ENCODE measurements at regions not wholly inside any gene's neighbourhood (a gene's known extent, or its start where the extent isn't known, plus 50 kb on each side); places are given as distances from the start of the nearest gene placed in this dataset.
A peak's percentile ranks its signal among the peaks of the same experiment; 100 is the strongest.

DNA sequence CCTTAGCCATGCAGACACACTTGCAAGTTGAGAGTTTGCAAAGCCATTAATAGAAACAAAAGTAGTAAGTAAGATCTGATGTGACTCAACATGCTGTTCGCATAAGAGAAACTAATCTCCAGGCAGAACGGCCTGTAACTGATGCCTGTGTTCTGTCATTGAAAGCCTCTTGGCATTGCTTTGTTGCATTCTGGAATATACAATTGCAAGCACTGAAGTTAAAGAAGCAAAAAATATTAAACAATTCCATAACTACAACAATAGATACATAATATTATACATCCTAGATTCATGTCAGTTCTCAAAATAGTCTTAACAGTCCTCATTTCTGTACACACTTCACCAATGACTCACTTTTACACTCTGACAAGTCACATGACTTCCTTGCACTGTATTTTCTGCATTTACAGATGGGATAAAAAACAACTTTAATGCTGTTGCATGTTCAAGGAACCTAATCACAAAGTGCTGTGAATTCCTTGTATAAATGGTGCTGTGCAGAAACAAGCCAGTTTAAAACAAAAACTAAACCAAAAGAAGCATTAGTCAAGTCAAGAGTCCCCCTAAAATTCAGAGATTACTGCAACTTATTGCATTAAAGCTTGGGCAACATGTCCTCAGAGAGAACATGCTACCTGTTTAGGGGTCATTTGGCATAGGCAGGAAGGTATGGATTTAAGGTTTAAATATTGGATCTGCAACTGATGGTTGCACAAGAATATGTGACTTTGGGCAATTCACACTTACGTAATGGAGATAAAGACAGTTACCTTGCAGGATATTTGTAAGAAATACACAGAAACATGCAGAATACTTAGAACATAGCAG, 79.5 kb upstream of the SERP2 start:
- DNase-seq = no peak

- no peak for DNase-seq
Observed at GRCh38 chr13:44294876-44295275, 78.7 kb upstream of the SERP2 start.

DNA sequence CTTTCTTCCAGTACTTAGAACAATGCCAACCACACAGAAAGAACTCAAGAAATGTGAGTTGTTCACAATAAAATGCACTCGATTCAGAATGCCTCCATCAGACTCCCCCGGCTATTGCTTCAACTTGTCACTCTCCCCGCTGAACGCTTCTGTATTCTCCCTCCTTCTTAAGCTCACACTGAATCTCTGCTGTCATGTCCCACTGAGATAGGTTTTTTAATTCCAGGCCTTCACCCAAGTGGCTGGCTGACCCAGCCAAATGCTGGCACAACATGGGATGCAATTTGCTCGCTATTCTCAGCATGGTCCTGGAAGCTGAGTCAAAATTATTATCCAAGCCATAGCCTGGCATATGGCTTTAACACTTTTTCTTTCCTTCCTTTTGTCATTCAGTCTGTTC, 76.8 kb upstream of the SERP2 start:
- no peak for DNase-seq

GRCh38 chr13:44298314-44298713, 75.3 kb upstream of the SERP2 start:
- no peak for DNase-seq

DNA sequence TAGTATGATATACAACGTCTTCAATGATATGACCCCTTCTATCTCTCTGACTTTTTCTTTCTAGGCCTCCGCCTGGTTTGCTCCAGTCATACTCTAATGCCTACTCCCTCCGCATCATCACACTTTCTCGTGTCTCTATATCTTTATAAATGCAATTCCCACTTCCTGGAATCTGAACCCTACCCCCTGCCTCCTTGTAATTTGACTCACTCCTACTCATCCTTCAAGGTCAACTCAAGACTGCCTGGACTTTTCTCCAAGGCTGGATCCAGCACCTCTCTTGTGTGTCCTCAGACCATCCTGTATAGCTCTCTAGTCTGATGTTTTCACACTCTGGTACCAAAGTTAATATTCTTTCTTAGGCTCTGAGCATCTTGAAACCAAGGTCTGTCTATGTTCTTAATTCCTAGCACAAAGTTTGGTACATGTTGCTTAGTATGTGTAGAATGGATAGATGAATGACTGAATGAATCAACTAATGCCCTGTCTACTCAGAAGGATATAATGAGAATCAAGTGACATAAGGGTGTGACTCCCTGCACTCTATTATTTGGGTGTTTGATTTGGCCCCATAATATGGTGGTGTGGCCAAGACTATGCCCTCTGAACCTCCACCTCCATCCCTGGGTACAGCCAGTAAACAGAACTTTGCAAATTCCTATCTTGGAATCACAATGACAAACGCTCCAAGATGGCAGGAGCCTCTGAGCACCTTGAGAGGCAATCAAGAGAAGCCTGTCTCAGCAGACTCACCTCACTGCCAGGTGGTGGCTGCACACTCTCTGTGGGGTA, 74.3 kb upstream of the SERP2 start:
- DNase-seq = no peak

DNA sequence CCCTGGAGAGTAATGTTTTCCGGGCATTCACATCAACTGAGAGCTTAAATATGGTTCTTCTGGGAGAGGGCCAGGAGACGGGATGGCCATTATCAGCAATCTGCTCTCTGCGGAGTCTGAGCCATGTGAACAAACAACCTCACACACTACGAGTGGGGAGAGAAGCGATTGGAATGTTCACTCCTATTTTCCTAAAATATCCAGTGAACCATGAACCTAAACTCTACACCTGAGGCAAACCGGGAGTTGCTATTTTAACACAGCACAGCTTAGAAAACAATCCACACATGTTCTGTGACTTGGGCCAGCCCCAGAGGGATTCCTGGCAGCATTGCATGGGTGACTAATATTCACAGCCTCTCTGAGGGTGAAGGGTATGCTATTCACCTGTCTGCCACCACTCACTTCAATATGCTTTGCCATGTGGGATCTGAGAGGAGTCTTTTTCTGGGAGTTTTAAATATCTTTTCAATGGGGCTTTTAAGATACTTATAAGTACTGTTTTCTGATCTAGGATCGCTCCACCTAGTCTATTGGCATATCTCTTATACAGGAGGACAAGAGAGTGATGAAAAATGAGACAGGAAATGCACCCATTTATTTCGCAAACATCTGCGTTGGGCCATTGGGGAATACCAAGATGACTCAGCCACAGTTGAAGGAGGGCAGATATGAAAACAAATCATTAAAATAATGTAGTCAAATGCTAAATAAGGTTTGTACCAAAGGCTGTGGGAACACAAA, 72.6 kb upstream of the SERP2 start:
- peak; percentile 98 for DNase-seq

DNA sequence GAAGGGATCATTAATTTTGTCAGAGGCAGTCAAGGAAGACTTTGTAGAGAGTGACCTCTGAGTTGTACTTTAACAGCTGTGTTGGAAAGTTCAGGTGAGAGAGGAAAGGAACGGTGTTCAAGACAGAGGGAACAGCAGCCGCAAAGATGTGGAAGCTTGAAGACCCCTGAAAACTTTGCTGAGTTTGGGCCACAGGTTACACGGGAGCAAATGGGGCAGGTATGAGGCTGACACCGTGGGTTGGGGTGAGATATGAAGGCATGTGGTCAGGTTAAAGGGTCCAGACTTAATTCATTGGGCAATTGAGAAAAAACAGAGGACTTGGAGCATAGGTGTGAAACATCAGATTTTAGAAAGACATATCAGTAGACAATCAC, 72.0 kb upstream of the SERP2 start:
- no peak for DNase-seq

DNA sequence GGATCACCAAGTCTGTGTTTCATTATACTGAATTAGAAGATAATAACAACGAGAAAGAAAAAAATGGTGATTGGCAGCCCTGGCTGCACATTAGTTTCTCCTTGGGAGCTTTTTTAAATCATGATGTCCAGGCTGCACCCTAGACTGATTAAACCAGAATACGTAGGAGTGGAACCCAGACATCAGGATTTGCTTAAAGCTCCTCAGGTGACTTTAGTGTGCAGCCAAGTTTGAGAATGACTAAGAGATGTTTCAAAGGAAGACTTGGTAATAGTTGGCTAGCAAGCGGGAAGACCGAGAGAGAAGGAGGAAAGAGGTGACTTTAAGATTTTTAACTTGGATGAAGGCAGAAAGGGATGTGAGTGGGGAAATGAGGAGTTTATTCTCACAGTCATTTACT, 71.4 kb upstream of the SERP2 start:
- DNase-seq = no peak

GRCh38 chr13:44302940-44303575, 70.6 kb upstream of the SERP2 start:
- no peak for DNase-seq

GRCh38 chr13:44303681-44304432, 69.8 kb upstream of the SERP2 start:
- no peak for DNase-seq

DNA sequence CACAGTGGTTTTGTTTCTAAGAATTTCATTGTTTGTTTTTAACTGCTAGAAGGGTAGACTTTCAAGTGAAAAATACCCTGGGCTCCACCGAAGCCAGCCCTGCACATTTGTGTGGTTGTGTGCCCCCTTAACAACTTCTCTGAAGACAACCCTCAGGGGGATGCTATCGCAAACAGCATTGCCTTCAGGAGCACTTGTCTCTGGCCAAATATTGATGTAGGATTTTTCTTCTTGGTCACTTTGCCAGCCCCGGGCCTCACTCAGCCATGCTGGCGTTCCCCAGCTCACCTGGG, 69.2 kb upstream of the SERP2 start:
- no peak for DNase-seq

- DNase-seq = no peak
Observed at GRCh38 chr13:44305286-44305685, 68.3 kb upstream of the SERP2 start.

DNA sequence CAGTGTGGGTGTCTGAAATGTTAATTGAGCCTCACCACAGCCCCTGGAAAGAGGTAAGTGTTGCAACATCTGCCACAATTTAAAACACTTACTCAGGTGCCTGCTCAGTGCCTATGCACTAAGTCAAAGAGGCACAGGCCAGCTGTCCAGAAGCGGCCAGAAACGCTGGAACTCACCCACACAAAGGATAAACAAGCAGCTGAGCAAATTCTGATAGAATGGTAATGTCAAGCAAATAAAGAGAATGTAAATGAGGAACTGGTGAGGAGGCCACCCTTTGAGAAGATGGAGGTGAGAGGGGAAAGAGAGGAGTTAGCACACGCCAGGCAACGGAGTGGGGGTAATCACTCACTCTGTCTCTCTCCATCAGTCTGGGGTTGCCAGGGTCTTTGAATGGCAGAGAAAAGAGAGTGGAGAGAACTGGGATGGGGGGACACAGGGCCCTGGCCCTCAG, 67.7 kb upstream of the SERP2 start:
- DNase-seq = no peak

- DNase-seq = peak; percentile 94
Observed at GRCh38 chr13:44306371-44307192, 67.0 kb upstream of the SERP2 start.

DNA sequence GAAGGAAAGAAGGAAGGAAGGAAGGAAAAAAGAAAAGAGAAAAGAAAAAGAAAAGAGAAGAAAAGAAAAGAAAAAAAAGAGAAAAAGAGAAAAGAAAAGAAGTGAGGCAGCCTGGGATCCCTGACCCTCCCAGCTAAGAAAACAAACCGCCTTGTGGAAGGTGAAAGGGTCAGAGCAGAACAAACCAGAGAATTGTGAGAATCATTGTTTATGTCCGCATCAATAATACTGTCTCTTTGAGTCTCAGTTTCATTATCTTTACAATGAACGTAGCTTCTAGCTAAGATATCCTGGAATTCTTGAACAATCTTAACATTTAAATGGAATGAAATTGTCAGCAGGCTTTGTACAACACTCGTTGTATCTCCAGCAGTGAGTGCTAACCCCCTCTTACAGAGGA, 66.4 kb upstream of the SERP2 start:
- no peak for DNase-seq

GRCh38 chr13:44307844-44308243, 65.8 kb upstream of the SERP2 start:
- DNase-seq = no peak

- no peak for DNase-seq
Observed at GRCh38 chr13:44308352-44308751, 65.3 kb upstream of the SERP2 start.

DNA sequence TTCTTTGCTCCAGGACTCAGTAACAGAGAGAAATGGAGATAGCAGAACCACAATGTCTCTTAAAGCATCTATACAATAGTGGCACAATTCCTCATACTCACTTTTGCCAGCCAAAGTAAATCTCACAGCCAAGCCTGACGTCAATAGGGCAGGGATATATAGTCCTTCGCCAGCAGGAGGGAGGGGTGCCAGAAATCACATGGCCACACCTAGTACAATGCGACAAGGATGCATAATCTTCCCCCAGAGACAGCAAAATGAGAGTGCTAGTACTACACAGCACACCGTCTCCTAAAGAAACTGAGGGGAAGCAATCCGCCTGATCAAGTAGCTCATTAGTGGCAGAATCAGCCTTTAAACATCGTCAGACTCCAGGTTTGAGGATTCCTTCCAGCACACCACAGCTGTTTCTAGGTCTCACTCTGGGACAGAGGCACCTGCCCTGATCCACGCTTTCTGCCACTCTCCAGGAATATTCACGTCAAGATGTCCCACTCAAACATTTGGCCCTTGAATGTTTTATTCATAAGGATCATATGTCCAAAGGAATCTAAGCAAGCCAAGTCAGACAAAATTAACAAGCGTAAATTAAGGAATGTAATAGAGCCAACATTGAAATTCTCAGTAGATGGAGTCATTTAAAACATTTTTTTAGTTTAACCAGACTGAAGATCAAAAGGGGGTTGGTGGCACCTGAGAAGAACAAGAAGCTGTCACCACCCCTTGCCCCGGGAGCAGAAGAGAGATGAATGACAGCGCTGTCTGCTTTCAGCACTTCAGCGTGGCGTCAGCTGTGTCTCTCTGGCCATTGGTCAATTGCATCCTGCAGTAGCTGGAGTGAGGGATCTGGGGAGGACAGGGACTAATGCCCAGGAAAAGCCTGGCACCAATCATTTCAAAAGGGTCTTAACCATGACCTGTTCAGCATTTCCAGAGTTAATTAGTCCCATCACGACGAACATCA, 63.5 kb upstream of the SERP2 start:
- no peak for DNase-seq

GRCh38 chr13:44311011-44311780, 62.4 kb upstream of the SERP2 start:
- no peak for DNase-seq

- DNase-seq = no peak
Observed at GRCh38 chr13:44312131-44312530, 61.5 kb upstream of the SERP2 start.

All from kidney glomerular epithelial cell (primary cell).